IPS-NIHi7 (cell line): ENCODE measurements at regions not wholly inside any gene's neighbourhood (a gene's known extent, or its start where the extent isn't known, plus 50 kb on each side); places are given as distances from the start of the nearest gene placed in this dataset.
"Not testable (repeated sequence)": the region's sequence is repeated elsewhere in the genome, so short reads cannot be mapped to it uniquely, and the experiment has no call there.

Experiments used
- DNase-seq: peaks from one replicate; pipeline ENCODE4 v3.0.0; 2012; ENCODE audit warnings: mixed read lengths; ENCODE audit errors: extremely low spot score

- no peak for DNase-seq
Measured at GRCh38 chr2:47964277-47964676, 58.0 kb upstream of the FBXO11 start.

- DNase-seq: no peak
Measured at GRCh38 chr2:47964722-47965434, 58.6 kb upstream of the FBXO11 start.

- not testable (repeated sequence) for DNase-seq
Measured at GRCh38 chr2:47976728-47977127, 70.4 kb upstream of the FBXO11 start.

- DNase-seq: no peak
Measured at GRCh38 chr2:47984041-47984440, 77.7 kb upstream of the FBXO11 start.

GRCh38 chr2:47990503-47990902 is 84.2 kb upstream of the FBXO11 start:
- no peak for DNase-seq

GRCh38 chr2:47992671-47993070 is 86.4 kb upstream of the FBXO11 start:
- no peak for DNase-seq

GRCh38 chr2:47996808-47997207 is 90.5 kb upstream of the FBXO11 start:
- no peak for DNase-seq

GRCh38 chr2:47999512-47999911 is 93.2 kb upstream of the FBXO11 start:
- DNase-seq: no peak

- DNase-seq: no peak
Measured at GRCh38 chr2:48001498-48001897, 95.2 kb upstream of the FBXO11 start.

- DNase-seq: no peak
Measured at GRCh38 chr2:48006094-48006493, 99.8 kb upstream of the FBXO11 start.

GRCh38 chr2:48007699-48008268 is 101.5 kb upstream of the FBXO11 start:
- DNase-seq: no peak

- no peak for DNase-seq
Measured at GRCh38 chr2:48009256-48009655, 103.0 kb upstream of the FBXO11 start.

- no peak for DNase-seq
Measured at GRCh38 chr2:48015421-48015820, 109.1 kb upstream of the FBXO11 start.

GRCh38 chr2:48016225-48017019 is 110.1 kb upstream of the FBXO11 start:
- DNase-seq: peak; percentile 71

- no peak for DNase-seq
Measured at GRCh38 chr2:48017136-48017535, 110.8 kb upstream of the FBXO11 start.

GRCh38 chr2:48018480-48018879 is 112.2 kb upstream of the FBXO11 start:
- no peak for DNase-seq

GRCh38 chr2:48026865-48027264 is 120.6 kb upstream of the FBXO11 start:
- DNase-seq: no peak

- DNase-seq: no peak
Measured at GRCh38 chr2:48032765-48033164, 126.5 kb upstream of the FBXO11 start.

- DNase-seq: no peak
Measured at GRCh38 chr2:48034295-48034694, 128.0 kb upstream of the FBXO11 start.

- DNase-seq: no peak
Measured at GRCh38 chr2:48036312-48036711, 130.0 kb upstream of the FBXO11 start.

- no peak for DNase-seq
Measured at GRCh38 chr2:48039209-48039990, 133.1 kb upstream of the FBXO11 start.

GRCh38 chr2:48043131-48043700 is 136.9 kb upstream of the FBXO11 start:
- no peak for DNase-seq
